NCI-H2171 treated with DMSO at 0.1 percent for 48 hours (cell line): ENCODE measurements at regions not wholly inside any gene's neighbourhood (a gene's known extent, or its start where the extent isn't known, plus 50 kb on each side); places are given as distances from the start of the nearest gene placed in this dataset.
"Not testable (repeated sequence)": the region's sequence is repeated elsewhere in the genome, so short reads cannot be mapped to it uniquely, and the experiment has no call there.

Source experiments
- DNase-seq: peaks from one replicate; lab custom pipeline; 2025; lab: John Stamatoyannopoulos, UW

- no peak for DNase-seq
Observed at GRCh38 chr2:215654148-215654819, 218.4 kb upstream of the FN1 start.

- no peak for DNase-seq
Observed at GRCh38 chr2:215653344-215654030, 217.6 kb upstream of the FN1 start.

DNA sequence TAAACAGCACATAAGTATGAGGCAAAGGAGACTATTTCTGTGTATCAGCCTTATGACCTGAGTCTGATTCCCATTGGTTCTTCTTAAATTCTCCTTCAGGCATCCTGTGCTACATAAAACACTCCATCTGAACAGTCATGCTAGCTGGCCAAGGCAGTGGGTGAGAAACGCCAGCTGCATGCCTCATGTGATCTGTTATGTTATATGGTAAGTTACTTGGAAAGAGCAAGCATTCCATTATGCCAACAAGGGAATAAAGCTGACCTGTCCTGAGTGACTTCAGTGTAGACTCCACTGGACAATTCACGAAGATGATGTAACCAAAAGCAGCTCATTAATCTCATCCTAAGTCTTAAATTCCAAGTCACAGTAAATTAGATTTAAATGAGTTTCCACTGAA is 216.5 kb upstream of the FN1 start:
- DNase-seq = no peak

DNA sequence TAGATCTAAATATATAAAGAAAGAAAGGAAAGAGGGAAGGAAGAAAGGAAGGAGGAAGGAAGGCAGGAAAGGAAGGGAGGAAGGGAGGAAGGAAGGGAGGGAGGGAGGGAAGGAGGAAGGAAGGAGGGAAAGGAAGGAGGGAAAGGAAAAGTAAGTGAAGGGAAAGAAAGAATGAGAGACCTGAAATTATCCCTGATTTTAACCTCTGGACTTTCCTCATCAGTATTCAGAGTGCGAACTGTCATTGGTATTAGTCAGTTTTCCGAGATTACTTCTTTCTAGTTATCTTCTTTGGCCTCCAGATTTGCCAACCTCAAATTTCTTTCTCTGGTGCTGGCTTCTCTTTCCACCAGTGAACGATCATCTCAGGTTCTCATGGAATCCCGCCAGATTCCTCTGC is 215.5 kb upstream of the FN1 start:
- no peak for DNase-seq

GRCh38 chr2:215644233-215644897 is 208.5 kb upstream of the FN1 start:
- no peak for DNase-seq

DNA sequence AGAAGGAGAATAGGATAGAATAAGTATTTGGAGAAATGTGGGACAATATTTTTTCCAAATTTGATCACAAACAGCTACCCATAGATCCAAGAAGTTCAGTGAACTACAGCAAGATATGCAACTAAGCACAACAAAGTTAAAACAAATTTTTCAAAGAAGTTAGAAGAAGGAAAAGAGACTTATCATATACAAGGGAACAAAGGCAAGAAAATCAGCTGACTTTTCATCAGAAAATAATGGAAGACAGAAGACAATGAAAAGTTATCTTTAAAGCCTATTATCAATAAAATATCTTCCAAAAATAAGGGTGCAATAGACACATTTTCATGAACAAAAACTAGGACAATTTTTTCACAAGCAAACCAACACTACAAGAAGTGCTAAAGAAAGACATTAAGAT is 202.8 kb upstream of the FN1 start:
- DNase-seq = no peak

DNA sequence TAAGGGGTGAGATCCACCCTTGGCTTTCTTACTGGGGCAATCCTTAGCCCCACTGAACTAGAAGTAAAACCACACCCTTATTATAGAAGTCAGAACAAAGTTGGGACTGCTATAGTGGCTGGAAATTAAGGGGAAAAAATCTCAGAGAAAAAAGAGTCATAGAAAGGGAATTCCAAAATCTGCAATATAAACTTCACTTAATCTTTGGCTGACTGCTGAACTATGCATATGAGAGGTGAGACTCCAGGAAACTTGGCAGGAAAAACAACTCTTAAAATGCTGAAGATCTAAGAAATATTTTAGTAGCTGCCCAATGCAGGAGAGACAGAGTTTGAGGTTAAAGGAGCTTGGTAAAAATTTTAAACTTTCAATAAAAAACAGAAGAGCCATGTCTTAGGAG is 201.8 kb upstream of the FN1 start:
- DNase-seq = no peak

DNA sequence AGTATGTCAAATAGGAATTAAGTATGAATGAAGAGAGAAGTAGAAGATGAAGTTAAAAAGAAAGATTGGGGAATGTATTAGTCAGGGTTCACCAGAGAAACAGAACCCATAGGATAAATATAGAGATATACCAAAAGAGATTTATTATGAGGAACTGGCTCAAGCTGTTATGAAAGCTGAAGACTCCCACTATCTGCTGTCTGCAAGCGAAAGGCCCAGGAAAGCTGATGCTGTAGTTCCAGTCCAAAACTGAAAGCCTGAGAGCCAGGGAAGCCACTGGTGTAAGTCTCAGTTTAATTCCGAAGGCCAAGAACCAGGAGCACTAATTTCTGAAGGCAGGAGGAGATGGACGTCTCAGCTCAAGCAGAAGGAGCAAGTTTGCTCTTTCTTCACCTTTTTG is 200.9 kb upstream of the FN1 start:
- no peak for DNase-seq

DNA sequence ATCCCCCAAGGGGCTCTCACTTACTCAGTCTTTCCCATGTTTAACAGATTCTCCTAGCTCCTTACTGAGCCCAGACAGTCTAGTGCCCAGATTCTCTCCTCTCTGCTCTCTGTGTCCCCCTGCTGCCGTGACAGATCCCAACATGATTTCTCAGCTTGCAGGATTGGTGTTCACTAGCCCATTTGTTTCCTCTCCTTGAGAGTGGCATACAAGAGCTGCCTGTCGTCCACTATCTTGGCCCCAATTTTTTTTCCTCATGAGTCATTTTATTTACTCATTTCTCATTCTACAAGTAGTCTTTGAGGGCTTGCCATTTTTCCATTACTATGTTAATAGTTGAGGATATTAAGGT is 199.9 kb upstream of the FN1 start:
- DNase-seq = peak; percentile 56

- DNase-seq = peak; percentile 42
Observed at GRCh38 chr2:215635071-215635787, 199.4 kb upstream of the FN1 start.

- no peak for DNase-seq
Observed at GRCh38 chr2:215633360-215633759, 197.5 kb upstream of the FN1 start.

GRCh38 chr2:215631696-215632095 is 195.8 kb upstream of the FN1 start:
- no peak for DNase-seq

- not testable (repeated sequence) for DNase-seq
Observed at GRCh38 chr2:215630796-215631195, 194.9 kb upstream of the FN1 start.

GRCh38 chr2:215627771-215628170 is 191.9 kb upstream of the FN1 start:
- DNase-seq = no peak

GRCh38 chr2:215626812-215627281 is 191.0 kb upstream of the FN1 start:
- peak; percentile 92 for DNase-seq

DNA sequence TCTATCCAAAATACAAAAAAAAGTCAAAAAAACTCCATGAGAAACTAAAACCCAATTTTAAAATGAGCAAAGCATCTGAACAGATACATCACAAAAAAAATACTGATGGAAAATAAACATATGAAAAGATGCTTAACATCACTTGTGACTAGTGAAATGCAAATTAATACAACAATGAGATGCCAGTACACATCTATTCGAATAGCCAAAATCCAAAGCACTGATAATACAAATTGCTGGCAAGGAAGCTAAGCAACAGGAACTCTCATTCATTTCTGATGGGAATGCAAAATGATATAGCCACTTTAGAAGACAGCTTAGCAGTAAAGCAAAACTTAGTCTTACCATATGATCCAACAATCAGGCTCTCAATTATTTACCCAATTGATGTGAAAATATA is 190.2 kb upstream of the FN1 start:
- DNase-seq = peak; percentile 14

DNA sequence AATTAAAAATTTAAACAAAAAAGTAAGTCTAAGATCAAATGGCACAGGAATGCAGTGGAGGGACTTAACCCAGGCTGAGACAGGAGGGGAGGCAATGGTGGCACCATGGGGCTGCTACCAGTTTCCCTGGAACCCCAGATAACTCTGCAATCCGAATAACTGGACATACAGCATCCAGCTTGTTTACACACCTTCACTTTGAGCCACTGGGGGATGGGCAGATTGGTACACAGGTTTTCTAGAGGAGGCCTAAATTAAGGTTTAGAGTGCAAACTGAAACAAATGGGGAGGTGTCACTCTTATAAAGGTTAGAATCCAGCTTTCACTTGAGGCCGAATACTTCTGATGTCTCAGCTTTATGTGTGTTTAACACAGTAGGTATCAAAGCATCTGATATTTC is 189.3 kb upstream of the FN1 start:
- DNase-seq = no peak

- DNase-seq = no peak
Observed at GRCh38 chr2:215624423-215624829, 188.6 kb upstream of the FN1 start.

DNA sequence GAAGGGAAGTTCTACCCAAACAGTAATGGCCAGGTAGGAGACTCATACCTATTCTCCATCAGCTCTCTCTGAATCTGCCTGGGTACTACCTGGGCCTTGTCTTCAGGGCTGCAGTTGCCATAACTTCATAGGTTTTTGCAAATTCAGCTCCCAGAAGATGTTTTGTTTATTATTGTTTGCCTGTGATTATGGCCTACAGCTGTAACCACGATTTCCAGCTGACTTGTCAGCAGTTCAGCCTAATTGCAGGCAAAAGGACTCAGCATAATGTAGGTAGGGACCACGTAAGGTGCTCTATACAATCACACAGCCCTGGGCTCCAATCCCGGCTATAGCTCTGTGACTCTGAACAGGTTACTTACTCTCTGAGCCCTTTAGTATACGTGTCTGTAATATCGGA is 187.0 kb upstream of the FN1 start:
- no peak for DNase-seq

- DNase-seq = no peak
Observed at GRCh38 chr2:215621381-215621780, 185.5 kb upstream of the FN1 start.

DNA sequence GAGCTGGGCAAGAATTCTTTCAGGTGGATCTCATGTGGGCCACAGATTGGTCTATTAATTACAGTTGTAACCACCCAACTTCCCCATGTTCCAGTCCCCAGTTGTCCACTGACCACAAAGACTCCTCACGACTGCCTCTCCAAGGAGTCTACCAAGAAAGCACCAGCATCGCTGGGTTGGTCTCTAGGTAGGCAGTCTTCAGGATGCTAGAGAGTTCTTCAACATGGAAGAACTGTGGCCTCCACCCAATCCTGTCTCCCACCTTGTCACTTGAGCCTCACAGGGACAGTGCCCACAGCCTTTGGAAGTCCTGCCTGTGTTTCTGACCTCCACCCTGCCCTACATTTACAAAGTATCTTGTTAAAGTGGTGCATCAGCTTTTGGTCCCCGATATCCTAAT is 184.7 kb upstream of the FN1 start:
- no peak for DNase-seq

GRCh38 chr2:215619989-215620388 is 184.1 kb upstream of the FN1 start:
- peak; percentile 75 for DNase-seq
